NCI-H226 (cell line): ENCODE measurements at regions not wholly inside any gene's neighbourhood (a gene's known extent, or its start where the extent isn't known, plus 50 kb on each side); places are given as distances from the start of the nearest gene placed in this dataset.
"Not testable (repeated sequence)": the region's sequence is repeated elsewhere in the genome, so short reads cannot be mapped to it uniquely, and the experiment has no call there.

Experiments
- DNase-seq: peaks from one replicate; pipeline ENCODE4 v3.0.0-alpha.2; 2015

- DNase-seq, result no peak
Observed at GRCh38 chr4:67328393-67328792, 216.9 kb downstream of the CENPC start.

DNA sequence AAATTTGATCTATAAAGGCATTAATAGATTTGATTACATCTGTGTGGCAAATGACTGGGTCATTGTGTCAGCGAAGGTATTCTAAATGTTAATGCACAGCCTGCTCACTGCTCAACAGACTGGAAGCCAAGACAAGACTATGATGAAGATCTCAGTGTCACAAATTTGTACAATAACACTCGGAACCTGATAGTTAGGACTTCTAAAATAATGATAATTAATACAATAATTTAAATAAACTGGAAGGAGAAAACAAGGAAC lies 217.4 kb downstream of the CENPC start:
- no peak for DNase-seq

GRCh38 chr4:67327245-67328017 lies 217.9 kb downstream of the CENPC start:
- peak; percentile 14 for DNase-seq

GRCh38 chr4:67325791-67326190 lies 219.5 kb downstream of the CENPC start:
- DNase-seq, result no peak

DNA sequence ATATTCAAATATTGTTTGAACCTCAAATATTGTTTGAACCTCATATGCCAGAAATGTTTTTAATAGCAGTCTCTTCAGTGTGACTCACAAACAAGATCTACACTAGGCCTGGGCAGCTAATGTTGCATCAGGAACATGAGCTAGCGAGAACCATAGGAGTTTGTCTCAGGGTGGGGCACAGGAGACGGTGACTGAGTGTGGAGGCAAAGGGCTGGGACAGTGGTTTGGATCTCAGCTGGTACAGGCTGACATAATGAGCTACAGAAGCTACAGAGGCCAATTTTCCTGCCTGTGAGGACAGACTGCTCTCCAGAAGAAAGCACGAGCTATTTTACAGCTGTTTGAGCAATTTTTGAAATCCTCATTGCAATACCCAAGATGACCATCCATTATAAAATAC lies 224.7 kb downstream of the CENPC start:
- no peak for DNase-seq

DNA sequence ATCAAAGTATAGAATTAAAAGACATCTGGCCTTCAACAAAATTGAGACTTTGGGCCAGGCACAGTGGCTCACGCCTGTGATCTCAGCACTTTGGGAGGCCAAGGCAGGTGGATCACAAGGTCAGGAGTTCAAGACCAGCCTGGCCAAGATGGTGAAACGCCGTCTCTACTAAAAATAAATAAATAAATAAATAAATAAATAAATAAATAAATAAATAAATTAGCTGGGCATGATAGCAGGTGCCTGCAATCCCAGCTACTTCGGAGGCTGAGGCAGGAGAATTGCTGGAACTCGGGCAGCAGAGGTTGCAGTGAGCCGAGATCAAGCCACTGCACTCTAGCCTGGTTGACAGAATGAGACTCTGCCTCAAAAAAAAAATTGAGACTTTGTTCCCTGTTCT lies 225.7 kb downstream of the CENPC start:
- DNase-seq, result not testable (repeated sequence)

- not testable (repeated sequence) for DNase-seq
Observed at GRCh38 chr4:67300497-67301185, 244.7 kb downstream of the CENPC start.

GRCh38 chr4:67292636-67293035 lies 252.7 kb downstream of the CENPC start:
- no peak for DNase-seq

GRCh38 chr4:67292045-67292444 lies 253.3 kb downstream of the CENPC start:
- DNase-seq, result no peak

DNA sequence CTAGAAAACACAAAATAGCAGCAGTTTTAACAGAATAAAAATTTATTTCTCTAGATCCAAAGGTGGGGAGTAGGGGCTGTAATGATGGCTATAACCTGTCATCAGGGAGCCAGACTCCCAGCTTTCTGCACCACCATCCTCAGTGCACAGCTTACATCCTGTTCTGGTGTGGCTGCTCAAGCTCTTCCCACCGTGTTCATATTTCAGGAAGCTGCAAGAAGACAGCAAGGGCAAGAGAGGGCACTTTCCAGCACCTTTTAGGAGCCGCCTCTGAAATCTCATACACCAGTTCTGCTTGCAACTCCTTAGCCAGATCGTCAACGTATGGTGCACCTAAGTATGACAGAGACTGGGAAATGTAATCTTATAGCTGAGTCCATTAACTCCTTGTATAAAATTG lies 253.7 kb downstream of the CENPC start:
- DNase-seq, result peak; percentile 13

GRCh38 chr4:67288964-67289363 lies 256.3 kb downstream of the CENPC start:
- DNase-seq, result peak; percentile 3

- DNase-seq, result no peak
Observed at GRCh38 chr4:67286724-67287123, 258.6 kb downstream of the CENPC start.

DNA sequence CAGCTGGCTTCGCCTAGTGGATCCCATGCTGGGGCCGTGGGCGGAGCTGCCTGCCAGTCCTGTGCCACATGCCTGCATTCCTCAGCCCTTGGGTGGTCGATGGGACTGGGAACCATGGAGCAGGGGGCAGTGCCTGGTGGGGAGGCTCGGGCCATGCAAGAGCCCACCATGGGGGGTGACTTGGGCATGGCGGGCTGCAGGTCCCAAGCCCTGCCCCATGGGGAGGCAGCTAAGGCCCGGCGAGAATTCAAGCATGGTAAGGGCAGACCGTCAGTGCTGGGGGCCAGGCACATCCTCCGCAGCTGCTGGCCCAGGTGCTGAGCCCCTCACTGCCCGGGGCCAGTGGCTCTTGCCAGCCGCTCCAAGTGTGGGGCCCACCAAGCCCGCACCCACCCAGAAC lies 262.6 kb downstream of the CENPC start:
- DNase-seq, result no peak

DNA sequence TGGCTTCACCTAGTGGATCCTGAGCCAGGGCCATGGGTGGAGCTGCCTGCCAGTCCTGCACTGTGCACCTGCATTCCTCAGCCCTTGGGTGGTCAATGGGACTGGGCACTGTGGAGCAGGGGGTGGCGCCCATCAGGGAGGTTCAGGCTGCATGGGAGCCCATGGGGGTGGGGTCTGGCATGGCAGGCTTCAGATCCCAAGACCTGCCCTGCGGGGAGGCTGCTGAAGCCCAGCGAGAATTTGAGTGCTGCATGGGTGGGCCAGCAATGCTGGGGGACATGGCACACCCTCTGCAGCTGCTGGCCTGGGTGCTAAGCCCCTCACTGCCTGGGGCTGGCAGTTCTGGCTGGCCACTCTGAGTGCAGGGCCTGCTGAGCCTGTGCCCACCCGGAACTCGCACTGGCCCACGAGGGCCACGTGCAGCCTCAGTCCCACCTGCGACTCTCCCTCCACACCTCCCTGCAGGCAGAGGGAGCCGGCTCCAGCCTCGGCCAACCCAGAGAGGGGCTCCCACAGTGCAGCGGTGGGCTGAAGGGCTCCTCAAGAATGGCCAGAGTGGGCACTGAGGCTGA lies 270.0 kb downstream of the CENPC start:
- no peak for DNase-seq

DNA sequence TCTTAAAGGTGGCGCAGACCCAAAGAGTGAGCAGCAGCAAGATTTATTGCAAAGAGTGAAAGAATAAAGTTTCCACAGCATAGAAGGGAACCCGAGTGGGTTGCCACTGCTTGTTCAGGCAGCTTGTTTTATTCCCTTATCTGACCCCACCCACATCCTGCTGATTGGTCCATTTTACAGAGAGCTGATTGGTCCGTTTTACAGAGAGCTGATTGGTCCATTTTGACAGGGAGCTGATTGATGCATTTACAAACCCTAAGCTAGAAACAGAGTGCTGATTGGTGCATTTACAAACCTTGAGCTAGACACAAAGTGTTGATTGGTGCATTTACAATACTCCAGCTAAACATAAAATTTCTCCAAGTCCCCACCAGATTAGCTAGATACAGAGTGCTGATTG lies 270.6 kb downstream of the CENPC start:
- DNase-seq, result not testable (repeated sequence)

- DNase-seq, result no peak
Observed at GRCh38 chr4:67273666-67274065, 271.6 kb downstream of the CENPC start.

DNA sequence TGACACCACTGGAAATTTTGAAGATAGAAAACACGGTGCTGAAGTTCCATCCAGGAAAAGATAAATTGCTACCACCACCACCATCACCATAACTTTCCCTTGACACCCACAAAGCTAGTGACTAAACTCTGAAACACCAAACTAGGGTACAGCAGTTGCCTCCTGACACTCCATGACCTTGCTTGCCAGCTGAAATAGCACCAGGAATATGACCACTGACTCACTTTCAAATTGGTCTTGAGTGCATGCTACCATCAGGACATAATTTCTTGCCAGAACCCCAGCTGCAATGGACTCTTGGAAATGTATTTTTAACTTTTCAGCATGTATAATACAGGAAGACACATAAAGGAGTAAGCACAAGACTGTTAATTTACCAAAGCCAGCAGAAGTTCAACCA lies 283.3 kb downstream of the CENPC start:
- DNase-seq, result no peak

GRCh38 chr4:67256388-67257043 lies 288.8 kb downstream of the CENPC start:
- DNase-seq, result no peak

DNA sequence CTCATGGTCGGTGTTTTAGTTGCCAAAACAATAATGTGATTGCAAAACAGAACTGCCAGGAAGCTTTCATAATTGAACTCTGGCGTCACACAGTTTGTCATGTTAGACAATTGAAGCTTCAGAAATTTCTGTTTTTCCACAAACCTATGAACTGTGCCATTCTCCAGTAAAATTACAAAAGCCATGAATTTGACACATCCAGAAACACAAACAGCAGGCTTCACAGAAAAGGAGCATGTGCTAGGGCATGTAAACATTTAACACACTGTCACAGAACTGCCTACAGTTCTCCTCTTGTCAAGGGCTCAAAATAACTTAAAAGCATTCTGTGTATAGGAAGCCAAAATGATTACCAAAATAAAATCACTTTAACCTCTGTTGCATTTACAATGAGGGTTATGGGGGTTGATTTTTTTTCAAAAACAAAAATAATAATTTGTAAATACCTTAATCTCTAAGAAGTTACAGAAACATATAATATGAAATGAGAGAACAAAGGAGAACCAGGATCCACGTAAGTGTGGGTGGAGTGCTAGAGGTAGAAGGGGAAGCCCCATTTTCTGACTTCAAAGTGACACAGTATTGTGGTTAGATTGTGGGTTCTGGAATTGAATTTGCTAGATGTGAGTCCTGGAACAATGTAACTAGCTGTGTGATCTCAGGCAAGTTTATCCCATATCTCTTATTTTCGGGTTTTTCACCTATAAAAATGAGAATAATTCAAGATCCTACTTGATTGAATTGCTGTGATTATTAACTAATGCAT lies 295.0 kb downstream of the CENPC start:
- DNase-seq, result no peak

GRCh38 chr4:67236788-67237187 lies 308.5 kb downstream of the CENPC start:
- DNase-seq, result no peak

- no peak for DNase-seq
Observed at GRCh38 chr4:67236318-67236717, 309.0 kb downstream of the CENPC start.

GRCh38 chr4:67234296-67234695 lies 311.0 kb downstream of the CENPC start:
- peak; percentile 67 for DNase-seq

DNA sequence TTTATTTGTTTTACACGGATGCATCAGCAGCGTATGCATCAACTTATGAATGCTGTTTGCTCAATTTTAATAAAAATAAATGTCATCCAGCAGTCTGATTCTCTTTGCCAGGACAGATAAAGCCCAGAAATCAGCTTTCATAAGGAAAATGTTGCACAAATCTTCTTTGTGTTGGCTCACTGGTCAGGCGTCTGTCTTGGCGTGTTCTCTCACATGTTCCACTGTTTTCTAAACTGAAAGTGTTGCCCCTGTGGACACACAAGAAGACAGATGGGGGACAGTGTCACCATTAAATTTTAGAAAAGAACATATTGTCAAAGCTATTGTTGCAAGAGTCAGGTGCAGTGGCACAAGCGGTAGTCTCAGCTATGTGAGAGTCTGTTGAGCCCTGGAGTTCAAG lies 316.2 kb downstream of the CENPC start:
- DNase-seq, result no peak
